A549 (cell line): ENCODE measurements at regions not wholly inside any gene's neighbourhood (a gene's known extent, or its start where the extent isn't known, plus 50 kb on each side); places are given as distances from the start of the nearest gene placed in this dataset.

Experiments
- ATAC-seq, 2 experiments: fragments of 200-7000 bp in 1 of 2; fragments of >200 bp in 1 of 2; cut with Nextera tagmentation in 1 of 2; cut with Tn5 transposase in 1 of 2; 3 replicates each; pipeline versions ENCODE4 v1.8.0 to v1.9.1; 2018 to 2020; ENCODE audit warnings: mild to moderate bottlenecking in 1 of 2, moderate library complexity in 1 of 2
- CTCF ChIA-PET: fragments of 300-600 bp; sonication (Branson Sonifier 250); formaldehyde crosslinking; extraction: SDS; loops from one replicate; lab custom pipeline; 2021; ENCODE audit warnings: antibody characterized with exemption, inconsistent platforms; lab: Yijun Ruan, JAX
- POLR2A ChIA-PET: fragments of 350-600 bp; formaldehyde crosslinking; extraction: SDS; loops from one replicate; lab custom pipeline; 2021; ENCODE audit warnings: antibody characterized with exemption, inconsistent platforms; lab: Yijun Ruan, JAX
- DNase-seq, 2 experiments: peaks; one replicate each; pipeline versions ENCODE4 v3.0.0 to v3.0.0-alpha.2; 2011 to 2016; ENCODE audit warnings: low read depth in 1 of 2, low spot score in 1 of 2
- FAIRE-seq: peaks from 2 replicates; lab custom pipeline; 2011; peaks lifted over from hg19 to GRCh38; lab: Jason Lieb, UNC
- H3K27ac ChIP-seq, 2 experiments: fragments of >200 bp; sonication (Bioruptor Twin); formaldehyde crosslinking; 3 replicates each; pipeline ENCODE4 v1.5.1; 2016 to 2017
- H3K4me1 ChIP-seq: fragments of >200 bp; sonication (Bioruptor Twin); formaldehyde crosslinking; 3 replicates; pipeline ENCODE4 v1.6.1; 2016
- H3K4me2 ChIP-seq: fragments of >200 bp; sonication (Bioruptor Twin); formaldehyde crosslinking; 3 replicates; pipeline ENCODE4 v1.6.1; 2016
- H3K4me3 ChIP-seq: fragments of >200 bp; sonication (Bioruptor Twin); formaldehyde crosslinking; 3 replicates; pipeline ENCODE4 v1.5.1; 2016
- H3K9me3 ChIP-seq: fragments of >200 bp; sonication (Bioruptor Twin); formaldehyde crosslinking; 3 replicates; pipeline ENCODE4 v1.6.1; 2016
- CBX8 ChIP-seq: fragments of 200-600 bp; sonication (generic); IDR thresholded peaks from 2 replicates; pipeline ENCODE4 v1.6.1; 2016
- CHD2 ChIP-seq: fragments of 150-350 bp; IDR thresholded peaks from 2 replicates; pipeline ENCODE4 v1.6.1; 2014; ENCODE audit warnings: low read length; ENCODE audit not compliant: partially characterized antibody
- CHD4 ChIP-seq: fragments of 200-600 bp; sonication (generic); IDR thresholded peaks from 2 replicates; pipeline ENCODE4 v1.6.1; 2016; ENCODE audit warnings: antibody characterized with exemption, mild to moderate bottlenecking, borderline replicate concordance
- EHF ChIP-seq: fragments of 250-450 bp; sonication (Bioruptor Pico); IDR thresholded peaks from 2 replicates; pipeline ENCODE4 v1.5.0; 2020; ENCODE audit warnings: mild to moderate bottlenecking
- FOSB ChIP-seq: fragments of 250-450 bp; sonication (Bioruptor Pico); IDR thresholded peaks from 2 replicates; pipeline ENCODE4 v1.5.0; 2020; ENCODE audit warnings: mild to moderate bottlenecking, moderate library complexity
- FOXS1 ChIP-seq: fragments of 250-450 bp; sonication (Bioruptor Pico); IDR thresholded peaks from 2 replicates; pipeline ENCODE4 v1.5.0; 2020; ENCODE audit warnings: mild to moderate bottlenecking, moderate library complexity
- GATA3 ChIP-seq: IDR thresholded peaks from 2 replicates; pipeline ENCODE4 v1.6.1; 2012; ENCODE audit warnings: borderline replicate concordance
- HDAC2 ChIP-seq: fragments of 200-600 bp; sonication (generic); IDR thresholded peaks from 2 replicates; pipeline ENCODE4 v1.6.1; 2016
- HMGXB4 ChIP-seq: fragments of 250-450 bp; sonication (Bioruptor Pico); IDR thresholded peaks from 2 replicates; pipeline ENCODE4 v1.5.0; 2021; ENCODE audit warnings: mild to moderate bottlenecking, moderate library complexity, borderline replicate concordance
- HOXB5 ChIP-seq: fragments of 250-450 bp; sonication (Bioruptor Pico); IDR thresholded peaks from 2 replicates; pipeline ENCODE4 v1.5.0; 2020; ENCODE audit warnings: mild to moderate bottlenecking, moderate library complexity
- KDM1A ChIP-seq: fragments of 200-600 bp; sonication (generic); IDR thresholded peaks from 2 replicates; pipeline ENCODE4 v1.6.1; 2016; ENCODE audit warnings: low read depth, mild to moderate bottlenecking
- MAZ ChIP-seq: fragments of 150-350 bp; IDR thresholded peaks from 2 replicates; pipeline ENCODE4 v1.6.1; 2014; ENCODE audit warnings: antibody characterized with exemption, low read depth, low read length, borderline replicate concordance
- NFE2L2 ChIP-seq: fragments of 150-350 bp; conservative IDR thresholded peaks from 2 replicates; pipeline ENCODE4 v1.6.1; 2014; ENCODE audit warnings: low read length
- NPAS2 ChIP-seq: fragments of 250-450 bp; sonication (Bioruptor Pico); IDR thresholded peaks from 2 replicates; pipeline ENCODE4 v1.8.0; 2022; ENCODE audit warnings: mild to moderate bottlenecking, moderate library complexity, borderline replicate concordance
- PBX3 ChIP-seq: IDR thresholded peaks from 2 replicates; pipeline ENCODE4 v1.6.1; 2012
- POLR2AphosphoS2 ChIP-seq: conservative IDR thresholded peaks from 2 replicates; pipeline ENCODE4 v1.6.1; 2012; ENCODE audit warnings: low read length, improper control_type of control experiment, inconsistent platforms
- RARB ChIP-seq: fragments of 250-450 bp; sonication (Bioruptor Pico); IDR thresholded peaks from 2 replicates; pipeline ENCODE4 v1.8.0; 2021; ENCODE audit warnings: mild to moderate bottlenecking, moderate library complexity
- TP53 ChIP-seq: fragments of 250-450 bp; sonication (Bioruptor Pico); IDR thresholded peaks from 2 replicates; pipeline ENCODE4 v1.5.0; 2021; ENCODE audit warnings: mild to moderate bottlenecking, moderate library complexity
- ZSCAN20 ChIP-seq: fragments of 250-450 bp; sonication (Bioruptor Pico); IDR thresholded peaks from 2 replicates; pipeline ENCODE4 v1.8.0; 2022; ENCODE audit warnings: mild to moderate bottlenecking, moderate library complexity
- WGBS: methylation state at CpG from one replicate; pipeline ENCODE4 v1.1.6; 2017; ENCODE audit errors: missing lambda C conversion rate; 5-methylcytosine and 5-hydroxymethylcytosine counted together
- TF ChIP-seq, protein P1 (sequence below): fragments of >200 bp; sonication (Bioruptor Twin); formaldehyde crosslinking; IDR thresholded peaks from 3 replicates; pipeline ENCODE4 v1.6.1; 2016
- TF ChIP-seq, protein P2 (sequence below): fragments of >200 bp; sonication (Bioruptor Twin); formaldehyde crosslinking; IDR thresholded peaks from 2 replicates; pipeline ENCODE4 v1.6.1; 2016
- TF ChIP-seq, protein P3 (sequence below): IDR thresholded peaks from 2 replicates; pipeline ENCODE4 v1.6.1; 2012

DNA sequence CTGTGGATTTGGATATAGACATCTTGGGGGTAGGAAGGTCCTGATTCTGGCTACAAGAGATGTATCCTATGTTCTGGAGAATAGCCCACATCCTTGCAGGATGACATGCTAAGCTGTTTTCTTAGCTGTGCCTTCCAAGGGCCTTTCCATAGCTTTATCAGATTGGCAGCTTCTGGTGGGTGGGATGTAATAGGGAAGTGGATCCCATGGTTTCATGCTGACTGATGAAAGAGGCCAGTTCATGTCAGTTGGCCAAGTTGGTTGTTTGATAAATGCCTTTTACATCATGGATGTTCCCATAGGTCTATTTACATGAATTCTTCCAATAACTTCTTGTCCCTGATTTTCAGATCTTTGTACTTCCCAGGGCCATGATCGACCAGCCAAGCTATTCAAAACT is 169.1 kb upstream of the RMST start:
- ATAC-seq (no peak), DNase-seq (no peak), FAIRE-seq (no peak)
- ChIA-PET CTCF (interaction anchor here (0.6 kb wide), 1 partner anchor 15 kb away, joined by 5 read pairs; no protein-coding TSS in a partner anchor), POLR2A (no interaction called here)
- WGBS = 0% methylated on average over 1 of the region's 1 CpG
- Histone ChIP-seq H3K4me3 (no peak overlapping the region), H3K4me2 (no peak overlapping the region), H3K27ac (no peak overlapping the region), H3K9me3 (no peaks in the 10 kb centered on the region), H3K4me1 (no peaks in the 10 kb centered on the region)
- TF ChIP-seq, protein P1, sequence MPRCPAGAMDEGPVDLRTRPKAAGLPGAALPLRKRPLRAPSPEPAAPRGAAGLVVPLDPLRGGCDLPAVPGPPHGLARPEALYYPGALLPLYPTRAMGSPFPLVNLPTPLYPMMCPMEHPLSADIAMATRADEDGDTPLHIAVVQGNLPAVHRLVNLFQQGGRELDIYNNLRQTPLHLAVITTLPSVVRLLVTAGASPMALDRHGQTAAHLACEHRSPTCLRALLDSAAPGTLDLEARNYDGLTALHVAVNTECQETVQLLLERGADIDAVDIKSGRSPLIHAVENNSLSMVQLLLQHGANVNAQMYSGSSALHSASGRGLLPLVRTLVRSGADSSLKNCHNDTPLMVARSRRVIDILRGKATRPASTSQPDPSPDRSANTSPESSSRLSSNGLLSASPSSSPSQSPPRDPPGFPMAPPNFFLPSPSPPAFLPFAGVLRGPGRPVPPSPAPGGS = no peak
- TF ChIP-seq KDM1A = no peak
- TF ChIP-seq GATA3 = no peak

DNA sequence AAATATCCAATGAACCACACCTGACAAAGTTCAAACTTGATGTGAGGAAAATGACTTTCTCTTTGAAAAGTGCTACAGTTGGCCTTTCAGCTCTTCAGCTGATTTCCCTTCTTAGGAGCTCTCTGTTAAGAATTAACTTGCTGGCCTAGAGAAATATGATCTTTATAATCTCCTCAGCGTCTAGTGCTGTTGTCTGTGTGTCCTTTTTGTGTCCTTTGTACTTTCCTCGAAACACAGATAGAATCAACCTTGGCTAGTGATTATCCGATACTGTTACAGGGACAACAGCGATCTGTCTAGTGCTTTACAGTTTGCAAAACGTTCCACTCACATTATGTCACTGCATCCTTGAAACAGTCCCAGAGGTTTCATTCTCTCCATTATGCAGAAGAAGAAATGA is 162.8 kb upstream of the RMST start:
- ChIA-PET CTCF (interaction anchor here (0.7 kb wide), 1 partner anchor 39 kb away, joined by 3 read pairs; no protein-coding TSS in a partner anchor), POLR2A (no interaction called here)
- FAIRE-seq = no peak
- H3K4me2 ChIP-seq = no peak overlapping the region
- no peak for DNase-seq
- no peaks in the 10 kb centered on the region for H3K4me1 ChIP-seq
- no peak overlapping the region for H3K27ac ChIP-seq
- no peaks in the 10 kb centered on the region for H3K9me3 ChIP-seq
- WGBS = 13% methylated on average over 5 of the region's 5 CpGs
- H3K4me3 ChIP-seq = no peak overlapping the region
- ATAC-seq = no peak
- TF ChIP-seq HMGXB4 (CRISPR knock-in tag) (no peak), NPAS2 (CRISPR knock-in tag) (no peak), ZSCAN20 (CRISPR knock-in tag) (no peak), CHD4 (no peak), HOXB5 (no peak), CBX8 (no peak), MAZ (no peak), EHF (no peak), NFE2L2 (no peak), FOSB (CRISPR knock-in tag) (no peak), TP53 (CRISPR knock-in tag) (no peak), RARB (CRISPR knock-in tag) (no peak), PBX3 (no peak), CHD2 (no peak), KDM1A (no peak), FOXS1 (CRISPR knock-in tag) (no peak), HDAC2 (no peak), POLR2AphosphoS2 (no peak)
- TF ChIP-seq, protein P2, sequence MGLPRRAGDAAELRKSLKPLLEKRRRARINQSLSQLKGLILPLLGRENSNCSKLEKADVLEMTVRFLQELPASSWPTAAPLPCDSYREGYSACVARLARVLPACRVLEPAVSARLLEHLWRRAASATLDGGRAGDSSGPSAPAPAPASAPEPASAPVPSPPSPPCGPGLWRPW = no peak
- TF ChIP-seq, protein P3, sequence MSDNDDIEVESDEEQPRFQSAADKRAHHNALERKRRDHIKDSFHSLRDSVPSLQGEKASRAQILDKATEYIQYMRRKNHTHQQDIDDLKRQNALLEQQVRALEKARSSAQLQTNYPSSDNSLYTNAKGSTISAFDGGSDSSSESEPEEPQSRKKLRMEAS = no peak
- TF ChIP-seq, all 56 proteins: peak for 0
